Ammon's horn (tissue), 1 donor: ENCODE measurements at regions not wholly inside any gene's neighbourhood (a gene's known extent, or its start where the extent isn't known, plus 50 kb on each side); places are given as distances from the start of the nearest gene placed in this dataset.
A peak's percentile ranks its signal among the peaks of the same experiment; 100 is the strongest.

Source experiments
- DNase-seq: peaks from one replicate; pipeline ENCODE4 v3.0.0-alpha.2; 2016; ENCODE audit warnings: low spot score

DNA sequence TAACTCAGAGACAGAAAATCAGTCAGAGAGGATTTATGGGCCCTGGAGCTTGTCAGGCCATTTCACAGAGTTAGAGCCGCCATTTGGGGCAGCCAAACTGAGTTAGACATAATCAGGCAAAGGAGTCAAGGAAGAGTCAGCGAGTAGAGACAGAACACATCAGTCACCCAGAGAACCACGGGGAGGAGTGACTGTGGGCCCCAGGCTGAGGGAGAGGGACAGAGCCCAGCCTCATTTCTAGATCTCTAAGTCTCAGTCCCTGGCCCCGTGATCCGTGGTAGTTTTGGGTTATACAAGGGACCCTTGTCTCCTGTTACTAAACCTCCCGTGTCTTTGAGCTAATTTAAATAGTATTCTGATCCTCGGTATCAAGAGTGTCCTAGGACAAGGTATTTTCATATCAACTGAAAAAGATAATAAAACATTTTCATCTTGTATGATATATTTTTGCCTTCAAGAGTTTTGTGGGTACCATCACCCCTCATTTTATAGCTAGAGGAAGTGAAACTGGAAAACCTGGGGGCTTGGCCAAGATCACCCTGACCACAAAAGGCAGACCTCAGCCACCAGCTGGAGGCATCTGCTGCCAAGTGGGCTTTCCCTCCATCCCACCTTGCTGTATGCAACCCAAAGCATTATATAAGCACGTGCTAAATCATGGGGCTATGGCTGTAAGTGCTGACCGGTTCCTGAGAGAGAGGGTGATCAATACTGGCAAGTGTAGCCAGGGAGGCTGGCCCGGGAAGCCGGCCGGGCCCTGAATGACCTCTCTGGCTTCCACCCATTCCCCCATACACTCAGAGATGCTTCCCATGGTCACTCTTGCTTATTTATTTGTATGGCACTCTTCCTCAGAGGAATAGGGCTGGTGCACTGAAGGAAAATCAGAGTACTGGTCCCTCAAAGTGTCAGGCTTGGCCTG is 204.1 kb downstream of the BCOR start:
- DNase-seq, result no peak

DNA sequence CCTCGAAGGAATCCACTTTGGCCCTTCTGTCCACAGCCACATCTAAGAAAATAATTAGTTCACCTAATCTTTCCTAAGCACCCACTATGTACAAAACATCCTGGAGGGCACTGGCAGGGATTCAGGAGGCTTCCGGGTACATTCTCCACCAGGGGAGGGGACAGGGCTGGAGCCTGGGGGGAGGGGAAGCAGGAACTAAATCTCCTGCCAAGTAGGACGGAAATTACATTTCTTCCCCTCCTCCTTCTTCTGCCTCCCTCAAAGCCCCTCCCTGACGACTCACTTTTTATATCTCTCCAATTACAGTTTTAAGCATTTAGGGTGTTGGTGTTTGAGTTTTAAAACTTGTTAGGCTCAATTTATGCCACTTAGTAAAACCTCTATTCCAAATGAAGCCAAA is 203.1 kb downstream of the BCOR start:
- no peak for DNase-seq

DNA sequence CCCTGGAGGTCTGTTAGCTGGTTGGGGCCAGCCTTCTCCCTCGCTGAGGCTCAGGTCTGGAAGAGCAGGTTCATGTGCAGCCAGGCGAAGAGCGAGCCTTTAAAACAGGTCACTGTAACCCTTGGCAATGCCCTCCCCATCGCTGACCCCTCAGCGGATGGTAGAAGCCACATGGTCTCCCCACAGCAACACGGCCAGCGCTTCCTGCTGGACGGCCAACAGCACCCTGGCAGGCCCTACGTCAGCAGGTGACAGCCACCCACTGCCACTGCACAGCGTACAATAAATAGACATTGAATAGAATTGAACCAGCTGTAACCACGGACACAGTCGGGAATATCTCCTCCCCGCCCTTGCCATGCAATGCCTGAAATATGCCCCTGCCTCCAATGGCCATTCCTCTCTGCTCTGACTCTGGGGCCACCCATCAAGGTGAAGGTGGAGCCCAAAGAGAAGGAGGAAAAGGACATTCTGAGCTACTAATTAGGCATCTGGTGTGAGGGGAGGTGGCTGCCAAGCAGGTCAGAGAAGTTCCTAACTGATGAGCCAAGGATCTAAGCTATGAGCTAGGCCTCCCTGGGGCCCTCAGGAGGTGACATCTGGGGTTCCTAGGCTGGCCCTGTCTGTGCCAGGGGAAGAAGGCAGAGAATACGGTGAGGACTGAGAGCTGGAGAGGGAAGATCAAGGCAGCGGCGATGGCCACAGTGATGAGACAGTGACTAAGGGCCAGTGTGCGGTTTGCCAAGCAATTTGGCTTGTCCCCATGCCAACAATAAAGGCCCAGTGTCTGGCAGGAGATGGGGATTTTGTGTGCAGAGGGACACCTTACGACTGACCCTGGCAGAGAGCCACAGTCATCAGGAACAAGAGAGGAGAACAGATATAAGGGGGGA is 202.3 kb downstream of the BCOR start:
- no peak for DNase-seq

DNA sequence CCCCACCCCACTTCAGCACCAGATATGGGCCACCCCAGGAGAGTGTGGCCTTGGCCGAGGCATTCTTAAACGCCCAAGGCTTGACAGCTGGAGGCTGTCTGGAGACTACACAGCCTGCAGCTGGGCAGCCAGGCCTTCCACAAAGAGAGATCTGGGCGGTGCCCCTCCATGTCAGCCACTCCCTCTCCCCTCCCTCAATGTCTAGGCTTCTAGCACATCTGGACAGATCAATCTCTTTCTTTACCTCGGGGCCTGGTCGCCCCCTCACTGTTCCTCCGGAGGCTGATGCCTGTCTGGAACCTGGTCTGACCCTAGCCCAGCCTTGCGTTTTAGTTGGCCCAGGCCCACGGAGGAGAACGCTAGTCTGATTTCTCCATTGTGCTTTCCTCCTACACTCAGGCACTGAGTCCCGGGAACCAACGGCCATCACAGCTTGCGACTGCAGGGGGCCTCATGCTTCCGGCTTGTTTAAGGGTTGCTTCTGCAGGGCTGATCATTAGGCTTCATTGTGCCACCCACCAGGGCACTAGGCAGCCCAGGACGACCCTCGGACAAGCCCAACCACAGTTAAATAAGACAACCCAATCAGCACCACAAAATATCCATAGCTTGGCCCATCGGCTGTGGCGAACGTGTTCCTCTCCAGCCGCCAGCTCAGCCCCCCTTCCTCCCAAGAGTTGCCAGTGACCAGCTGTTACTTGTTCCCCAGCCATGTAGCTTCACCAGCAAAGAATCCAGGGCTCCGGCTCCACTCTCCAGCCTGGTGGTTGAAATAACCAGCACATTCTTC is 200.6 kb downstream of the BCOR start:
- no peak for DNase-seq

DNA sequence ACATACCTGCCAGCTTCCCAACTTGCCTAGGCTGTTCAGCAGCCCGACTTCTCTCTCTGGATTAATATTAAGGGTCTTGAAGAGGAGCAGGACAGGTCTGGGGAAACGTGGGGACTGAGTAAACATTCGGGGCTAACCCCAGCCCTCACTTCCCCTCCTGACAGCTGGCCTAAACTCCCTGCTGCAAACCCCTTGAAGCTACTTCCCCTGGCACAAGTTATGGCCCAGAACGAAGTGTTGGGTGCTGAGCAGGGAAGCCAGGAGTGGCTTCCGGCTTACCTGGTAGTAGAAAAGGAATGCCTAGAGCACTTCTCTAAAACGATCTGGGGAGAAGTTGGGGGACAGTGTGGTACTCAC is 200.0 kb downstream of the BCOR start:
- no peak for DNase-seq

DNA sequence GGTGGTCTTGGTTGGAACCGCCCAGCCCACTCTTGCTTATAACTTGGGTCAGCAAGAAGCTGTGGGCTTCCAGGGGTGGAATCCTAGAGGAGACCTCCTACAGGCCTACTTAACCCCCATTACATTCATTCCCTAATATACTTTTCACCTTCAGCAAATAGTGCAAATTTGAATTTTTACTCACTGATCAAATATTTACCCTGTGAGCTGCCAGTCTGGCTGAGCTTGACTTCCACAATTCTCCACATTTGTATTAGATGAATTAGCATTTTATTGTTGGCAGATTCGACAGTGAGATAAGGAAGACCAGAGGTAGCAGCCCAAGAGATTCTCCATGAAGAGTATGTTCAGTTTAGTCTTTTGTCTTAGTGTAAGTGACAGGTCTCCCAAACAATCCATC is 199.6 kb downstream of the BCOR start:
- no peak for DNase-seq

DNA sequence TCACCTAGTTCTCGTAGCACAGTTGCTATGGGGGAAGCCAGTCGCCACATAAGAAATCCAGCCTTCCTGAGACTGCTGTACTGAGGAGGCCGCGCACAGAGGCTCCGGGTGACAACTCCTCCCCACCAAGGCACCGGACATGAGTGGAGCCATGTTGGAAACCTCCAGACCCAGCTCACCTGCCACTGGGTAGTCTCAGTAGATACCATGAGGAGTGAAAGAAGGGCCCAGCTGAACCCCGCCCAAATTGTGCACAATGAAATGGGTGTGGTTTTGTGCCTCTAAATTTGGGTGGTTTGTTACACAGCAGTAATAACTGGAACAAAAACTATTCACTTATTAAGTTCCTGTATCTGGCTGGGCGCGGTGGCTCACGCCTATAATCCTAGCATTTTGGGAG is 198.7 kb downstream of the BCOR start:
- no peak for DNase-seq

DNA sequence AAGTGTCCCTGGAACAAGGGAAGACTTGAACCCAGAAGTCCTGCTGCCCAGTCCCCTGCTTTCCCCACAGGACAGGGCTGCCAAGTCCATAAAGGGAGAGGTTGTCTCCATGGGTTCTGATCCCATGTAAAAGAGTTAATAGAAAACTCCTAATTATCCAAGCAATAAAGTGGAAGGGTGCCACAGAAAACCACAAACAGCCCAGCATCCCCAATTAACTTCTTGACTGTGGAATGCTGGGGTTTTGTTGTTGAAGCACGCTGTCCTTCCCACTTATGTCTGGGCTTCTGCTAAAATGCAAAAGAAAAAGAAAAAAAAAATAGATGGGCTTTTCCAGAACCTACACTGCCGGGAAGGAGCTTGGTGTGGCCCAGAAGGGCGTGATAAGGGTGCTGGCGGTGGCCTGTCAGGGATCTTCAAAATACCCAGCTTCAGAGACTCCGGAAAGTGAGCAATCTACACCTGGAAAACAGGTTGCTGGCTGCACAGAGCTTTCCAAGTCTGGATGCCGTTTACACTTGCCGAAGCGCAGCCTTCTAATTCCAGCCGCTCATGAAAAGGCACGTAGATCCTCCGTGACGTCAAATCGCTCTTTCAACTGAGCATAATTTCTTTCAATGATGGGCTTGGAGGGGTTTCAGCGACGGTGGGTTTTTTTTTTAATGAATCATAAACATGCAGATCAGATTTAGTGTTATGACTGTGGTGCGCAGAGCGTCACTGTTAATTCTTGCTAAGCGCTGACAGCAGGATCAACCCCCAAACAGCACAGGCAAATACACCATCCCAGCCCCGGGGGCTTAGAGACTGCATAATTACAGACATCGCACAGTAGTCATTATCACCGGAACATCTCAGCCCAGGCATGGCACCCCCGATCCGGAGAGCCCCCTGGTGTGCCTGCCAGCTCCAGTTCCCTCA is 197.6 kb downstream of the BCOR start:
- no peak for DNase-seq

DNA sequence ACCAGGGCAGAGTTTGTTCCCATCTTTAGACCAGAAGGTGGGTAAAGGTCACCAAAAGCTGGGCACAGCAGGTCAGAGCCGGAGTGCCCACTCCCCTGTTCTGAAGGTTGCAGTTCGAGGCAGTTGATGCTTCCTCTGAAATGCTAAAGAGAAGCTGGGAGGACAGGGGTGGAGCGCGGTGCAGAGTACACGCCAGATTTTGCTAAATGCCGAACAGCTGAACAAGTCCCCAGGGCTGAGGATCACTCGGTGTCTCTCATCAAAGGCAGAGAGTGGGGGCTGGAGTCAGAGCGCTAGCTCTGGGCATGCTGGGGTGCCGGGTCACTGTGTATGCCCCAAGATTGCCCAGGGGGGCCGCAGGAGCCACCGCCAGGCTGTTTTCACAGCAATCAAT is 197.0 kb downstream of the BCOR start:
- no peak for DNase-seq

DNA sequence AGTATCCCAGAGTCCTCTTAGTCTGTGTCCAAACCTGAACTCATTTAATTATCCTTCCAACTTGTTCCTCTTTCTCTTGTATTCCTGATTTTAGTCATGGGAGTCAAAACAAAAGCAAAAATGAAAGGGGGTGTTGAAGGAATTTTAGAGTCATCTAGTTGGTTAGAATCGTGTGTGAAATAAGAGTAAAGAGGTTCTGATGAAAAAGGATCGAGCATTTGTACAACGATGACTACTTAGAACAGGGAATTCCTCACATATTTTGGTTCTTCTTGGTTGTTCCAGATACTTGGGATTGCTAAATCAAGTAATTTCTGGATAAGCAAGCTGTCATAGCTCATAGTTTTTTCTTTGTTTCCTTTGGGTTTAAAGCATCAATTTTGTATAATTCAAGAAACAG is 194.4 kb downstream of the BCOR start:
- no peak for DNase-seq

DNA sequence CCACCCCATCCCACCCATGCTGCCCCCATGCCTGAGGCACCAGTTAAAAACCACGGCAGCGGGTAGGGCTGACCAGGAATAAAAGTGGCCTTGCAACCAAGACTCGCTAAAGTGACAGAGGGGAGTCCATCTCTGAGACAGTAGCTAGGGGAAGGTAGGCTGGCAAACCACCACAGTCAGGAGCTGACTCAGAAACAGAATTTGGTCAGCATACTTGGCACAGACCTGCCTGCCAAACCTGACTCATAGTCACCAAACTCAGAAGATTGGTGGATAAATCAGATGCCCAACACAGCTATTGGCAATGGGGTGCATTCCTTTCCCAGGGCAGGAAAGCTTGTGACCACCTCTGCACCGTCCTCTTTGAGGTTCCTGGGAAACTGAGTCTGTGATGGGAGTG is 193.8 kb downstream of the BCOR start:
- no peak for DNase-seq

DNA sequence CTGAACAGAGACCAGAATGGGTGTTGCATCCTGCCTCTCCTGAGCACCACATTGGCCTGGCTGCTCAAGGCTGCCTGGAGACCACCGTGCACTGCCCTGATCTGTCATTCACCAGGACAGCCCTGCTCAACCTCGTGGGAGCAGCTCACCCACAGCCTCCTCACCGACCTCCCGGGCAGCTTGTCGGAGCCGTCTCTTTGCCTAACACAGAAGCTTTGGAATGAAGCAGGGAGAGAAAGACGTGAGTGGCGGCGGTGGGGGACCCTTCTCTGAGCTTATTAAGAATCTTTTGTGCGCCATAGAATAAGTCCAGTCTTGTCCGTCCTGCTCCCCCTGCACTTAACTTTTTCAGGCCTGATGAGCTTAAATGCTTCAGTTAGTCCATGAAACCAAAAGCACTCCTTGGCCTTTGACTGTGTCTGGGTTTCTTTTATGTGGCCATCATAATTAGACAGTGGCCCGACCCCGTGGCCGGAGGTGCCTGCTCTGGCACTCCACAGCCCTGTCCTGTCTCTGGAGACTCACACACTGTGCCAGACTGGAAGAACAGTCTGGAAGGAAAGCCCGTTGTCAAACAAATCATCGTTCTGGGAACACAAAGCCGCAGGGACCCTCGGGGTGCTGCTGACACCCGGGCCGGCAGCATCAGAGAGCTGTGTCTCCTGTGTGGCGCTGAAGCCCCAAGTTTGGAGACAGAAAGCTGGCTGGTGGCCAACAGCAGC is 192.8 kb downstream of the BCOR start:
- DNase-seq, result no peak

DNA sequence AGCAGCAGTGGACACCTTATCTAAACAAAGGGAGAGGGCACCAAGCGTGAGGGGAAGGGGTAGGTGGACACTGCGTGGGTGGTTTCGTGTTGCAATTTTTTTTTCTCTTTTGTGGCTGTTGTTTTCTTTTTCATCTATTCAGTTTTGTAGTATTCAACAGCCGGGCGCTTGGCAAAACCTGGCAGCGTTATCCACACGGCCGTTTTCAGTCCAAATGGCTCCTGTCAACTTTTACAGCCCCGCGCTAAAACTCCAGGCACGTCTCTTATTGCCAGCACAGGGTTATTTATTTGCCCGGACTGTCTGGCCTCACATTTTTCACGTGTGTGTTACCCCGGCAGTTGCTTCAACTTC is 192.2 kb downstream of the BCOR start:
- no peak for DNase-seq

DNA sequence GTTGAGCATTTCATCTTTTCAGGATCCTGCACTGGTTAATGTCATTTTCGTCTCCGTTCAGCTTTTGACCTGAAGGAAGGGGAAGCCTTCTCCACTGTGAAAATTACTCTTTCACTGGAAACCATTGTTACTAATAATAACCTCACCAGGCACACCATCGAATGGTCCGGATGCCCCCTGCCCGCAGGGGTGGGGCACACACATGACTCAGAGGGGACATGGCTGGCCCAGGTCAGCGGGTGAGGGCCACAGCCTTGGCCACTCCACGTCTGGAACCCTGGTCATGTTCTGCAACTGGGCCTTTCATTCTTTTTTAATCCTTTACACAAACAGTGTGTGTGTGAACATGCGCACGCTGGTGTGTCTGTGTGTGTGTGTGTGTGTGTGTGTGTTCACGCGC is 191.8 kb downstream of the BCOR start:
- no peak for DNase-seq

DNA sequence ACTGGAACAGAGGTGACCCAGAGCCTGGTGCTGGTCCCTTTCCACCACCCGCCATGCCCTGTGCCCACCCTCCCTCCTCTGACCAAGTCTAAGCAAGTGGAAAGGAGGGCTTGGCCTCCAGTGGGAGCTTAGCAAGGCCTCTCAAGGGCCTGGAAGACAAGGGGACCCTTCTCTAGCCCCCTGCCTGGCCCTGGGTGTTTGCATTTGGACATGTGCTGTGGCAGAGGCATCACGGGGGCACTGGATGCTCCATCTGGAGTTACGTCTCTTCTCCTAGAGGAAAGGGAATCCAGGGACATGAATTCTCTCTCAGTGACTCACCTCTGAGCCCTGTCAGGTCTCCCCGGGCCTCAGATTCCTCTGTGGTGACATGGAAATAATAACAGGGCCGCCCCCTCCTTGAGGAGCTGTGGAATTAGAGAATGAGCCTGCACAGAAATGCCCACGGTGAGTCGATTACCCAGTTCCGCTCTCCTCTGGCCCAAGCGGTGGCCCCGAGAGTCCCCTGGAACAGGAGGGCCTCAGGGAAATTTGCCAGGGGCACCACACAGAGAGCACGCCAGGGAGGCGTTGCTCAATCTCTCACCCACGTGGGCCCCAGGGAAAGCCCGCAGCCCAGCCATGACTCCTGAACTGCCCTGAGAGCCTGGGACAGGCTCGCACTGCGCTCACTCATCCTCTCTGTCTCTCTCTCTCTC is 189.6 kb downstream of the BCOR start:
- no peak for DNase-seq

DNA sequence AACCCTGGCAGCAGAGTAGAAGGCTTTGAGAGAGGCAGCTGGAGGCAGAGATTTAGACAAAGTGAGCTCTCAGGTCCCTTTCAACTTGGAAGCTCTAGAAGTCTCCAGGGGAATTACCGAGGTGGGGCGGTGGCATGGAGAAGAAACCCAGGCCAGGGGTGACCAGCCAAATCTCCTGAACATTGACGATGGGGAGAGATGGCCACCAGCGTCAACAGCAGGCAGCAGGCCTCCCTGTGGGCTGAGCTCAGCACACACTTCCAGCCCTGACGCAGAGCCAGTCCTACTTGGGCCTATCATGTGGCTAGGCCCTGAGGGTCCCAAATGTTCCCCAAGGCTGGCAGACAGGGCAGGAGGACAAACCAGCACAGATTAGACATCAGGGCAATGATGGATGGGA is 187.8 kb downstream of the BCOR start:
- no peak for DNase-seq

DNA sequence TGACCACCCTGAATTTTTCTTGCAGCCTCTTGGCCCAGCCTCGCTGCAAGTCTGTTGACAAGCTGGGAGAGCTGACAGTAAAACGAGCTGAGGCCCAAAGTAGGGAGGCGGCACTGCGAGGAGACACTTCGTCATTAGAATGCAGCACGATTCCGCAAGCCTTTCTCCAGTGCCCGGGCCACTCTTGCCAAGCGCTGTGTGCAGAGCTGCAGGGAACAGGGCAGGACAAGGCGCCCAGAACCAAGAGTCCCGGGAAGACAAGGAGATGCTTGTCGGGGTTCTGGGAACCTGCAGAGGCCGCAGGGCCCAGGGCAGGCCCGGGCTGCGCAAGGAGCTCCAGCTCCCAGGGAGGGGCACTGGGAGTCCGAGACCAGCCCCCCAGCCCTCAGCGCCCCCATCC is 187.1 kb downstream of the BCOR start:
- peak; percentile 65 for DNase-seq

DNA sequence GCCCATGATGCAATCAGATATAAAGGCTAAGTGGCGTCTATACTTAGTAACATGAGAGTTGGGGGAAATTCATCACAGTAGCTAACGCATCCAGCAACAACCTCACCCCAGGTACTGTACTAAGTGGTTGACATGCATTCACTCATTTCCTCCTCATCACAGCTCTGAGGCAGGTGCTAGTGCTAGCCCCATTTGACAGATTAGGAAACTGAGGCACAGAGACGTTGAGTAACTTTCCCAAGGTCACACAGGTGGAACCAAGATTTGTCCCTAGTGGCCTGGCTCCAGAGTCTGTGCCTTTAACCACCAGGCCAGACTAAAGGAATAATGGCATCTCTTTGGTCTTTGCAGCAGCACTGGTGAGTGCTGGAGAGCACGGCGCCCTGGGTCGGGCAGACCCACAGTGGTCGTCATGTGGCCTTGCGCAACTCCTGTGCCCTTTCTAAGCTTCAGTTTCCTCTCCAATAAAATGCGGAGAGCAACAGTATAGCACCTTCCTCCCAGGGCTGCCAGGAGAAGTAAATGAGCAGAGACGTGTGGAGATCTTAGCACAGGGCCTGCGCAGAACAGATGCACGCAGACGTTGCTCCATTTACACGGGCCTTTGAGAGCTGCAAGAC is 186.4 kb downstream of the BCOR start:
- no peak for DNase-seq

DNA sequence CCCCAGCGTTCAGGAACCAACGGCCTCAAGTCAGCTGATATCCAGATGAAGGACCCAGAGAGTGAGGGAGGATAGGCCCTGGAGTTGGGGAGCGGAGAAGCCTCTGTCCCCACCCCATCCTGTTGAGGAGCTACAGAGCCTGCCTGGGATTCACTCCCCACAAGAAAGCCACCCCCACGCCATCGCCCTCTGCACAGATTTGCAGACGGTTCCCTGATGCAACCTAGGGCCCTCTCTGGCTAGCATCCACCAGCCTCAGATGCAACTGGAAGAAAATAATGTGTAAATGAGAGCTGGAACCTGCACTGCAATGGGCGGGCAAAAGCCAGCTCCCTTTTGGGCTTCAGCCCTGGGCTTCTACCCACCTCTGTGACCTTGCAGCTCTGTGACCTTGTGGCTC is 185.6 kb downstream of the BCOR start:
- DNase-seq, result no peak

DNA sequence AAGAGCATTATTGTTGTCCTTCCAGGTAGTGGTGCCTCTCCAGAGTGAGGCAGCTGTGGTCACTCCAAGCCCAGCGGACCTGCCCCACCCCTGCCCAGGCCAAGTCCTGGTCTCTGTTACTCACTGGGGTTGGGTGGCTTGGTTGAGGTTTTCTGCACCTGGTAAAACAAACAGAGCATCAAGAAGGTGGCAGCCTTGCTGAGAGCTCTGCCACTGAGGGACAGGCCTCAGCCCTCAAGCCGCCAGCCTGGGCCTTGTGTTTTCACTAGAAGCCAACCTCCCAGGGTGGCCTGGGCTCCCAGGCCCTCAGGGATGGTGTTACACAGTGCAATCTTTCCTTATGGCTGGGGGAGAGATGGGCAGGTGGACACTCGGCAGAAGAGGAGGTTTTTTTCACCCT is 182.7 kb downstream of the BCOR start:
- DNase-seq, result no peak
